Inflammatory macrophage treated with lipopolysaccharide for 1 hour (primary cell): ENCODE measurements at regions not wholly inside any gene's neighbourhood (a gene's known extent, or its start where the extent isn't known, plus 50 kb on each side); places are given as distances from the start of the nearest gene placed in this dataset.

ENCODE experiments used
- DNase-seq, 2 donors: peaks; one replicate each; pipeline ENCODE4 v3.0.0-alpha.2; 2020 to 2022

GRCh38 chr1:177784936-177785335, 184.9 kb downstream of the SEC16B start:
- no peak for DNase-seq

- no peak for DNase-seq
Measured at GRCh38 chr1:177784409-177784808, 185.4 kb downstream of the SEC16B start.

- no peak for DNase-seq
Measured at GRCh38 chr1:177783051-177783450, 186.8 kb downstream of the SEC16B start.

DNA sequence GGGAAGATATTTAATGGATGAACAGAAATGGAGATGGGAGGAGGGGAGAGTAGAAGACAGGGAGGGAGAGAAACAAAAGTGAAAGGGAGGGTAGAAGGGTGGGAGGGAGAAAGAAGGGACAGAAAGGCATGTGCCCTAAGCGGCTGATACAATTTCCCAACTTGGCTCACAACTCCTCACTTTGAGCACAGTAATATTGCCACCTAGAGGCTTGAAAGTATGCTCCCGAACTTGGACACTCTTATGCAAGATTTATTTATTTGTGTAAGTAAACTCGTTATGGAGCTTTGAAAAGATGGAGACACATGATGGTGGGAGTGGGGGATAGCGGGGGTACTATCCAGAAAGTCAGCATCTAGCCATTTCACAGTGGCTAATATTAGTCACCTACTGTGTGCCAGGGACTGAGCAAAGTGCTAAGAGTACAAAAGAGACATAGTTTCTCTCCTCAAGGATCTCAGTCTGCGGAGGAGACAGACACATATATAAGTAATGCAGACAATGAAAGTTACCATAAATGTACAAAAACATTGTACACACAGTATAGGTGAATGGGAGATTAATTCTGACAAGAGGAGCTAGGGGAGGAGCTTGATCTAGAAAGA, 189.7 kb downstream of the SEC16B start:
- no peak for DNase-seq

GRCh38 chr1:177779166-177779965, 190.5 kb downstream of the SEC16B start:
- no peak for DNase-seq

GRCh38 chr1:177775924-177776323, 193.9 kb downstream of the SEC16B start:
- DNase-seq = no peak

GRCh38 chr1:177772386-177772960, 197.4 kb downstream of the SEC16B start:
- DNase-seq = no peak

DNA sequence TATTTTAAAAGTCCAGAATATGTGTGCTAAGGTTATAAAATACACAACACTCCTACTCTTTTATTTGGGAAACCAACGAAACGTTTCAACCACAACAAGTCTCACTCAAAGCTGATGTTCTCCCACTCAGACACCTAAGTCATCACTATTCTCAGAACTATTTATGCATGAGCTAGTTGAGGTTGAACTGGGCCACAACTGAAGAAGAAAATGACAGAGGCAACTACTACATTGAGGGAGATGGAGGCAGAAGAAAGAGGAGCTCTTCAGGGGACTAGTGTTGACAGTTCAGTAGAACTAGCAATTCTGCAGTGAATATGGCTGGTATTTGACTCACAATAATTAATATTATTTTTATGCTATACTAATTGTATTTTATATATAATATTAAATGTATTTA, 198.2 kb downstream of the SEC16B start:
- no peak for DNase-seq

DNA sequence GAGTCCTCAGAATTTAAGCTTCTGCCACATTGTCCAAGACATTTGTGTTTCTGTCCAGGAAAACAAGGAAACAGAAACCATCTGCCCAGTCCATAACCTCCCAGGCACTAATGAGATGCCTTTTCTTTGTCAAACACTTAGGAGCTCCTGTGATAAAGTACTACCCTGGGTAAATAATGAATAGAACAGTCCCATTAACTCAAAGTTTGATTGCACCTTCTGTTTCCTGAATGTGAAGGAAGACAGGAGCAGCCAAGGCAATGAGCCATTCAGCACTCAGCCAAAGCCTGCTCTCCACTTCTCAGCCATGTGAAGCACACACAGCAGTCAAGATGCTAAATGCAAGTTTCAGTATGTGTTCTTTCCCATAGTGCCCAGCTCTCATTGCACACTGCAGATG, 199.8 kb downstream of the SEC16B start:
- DNase-seq = no peak

- no peak for DNase-seq
Measured at GRCh38 chr1:177755851-177756560, 213.9 kb downstream of the SEC16B start.

GRCh38 chr1:177754603-177755002, 215.3 kb downstream of the SEC16B start:
- no peak for DNase-seq

GRCh38 chr1:177753655-177754054, 216.2 kb downstream of the SEC16B start:
- DNase-seq = no peak

- no peak for DNase-seq
Measured at GRCh38 chr1:177748080-177748801, 221.6 kb downstream of the SEC16B start.

GRCh38 chr1:177746155-177746554, 223.7 kb downstream of the SEC16B start:
- DNase-seq = no peak

GRCh38 chr1:177744906-177745305, 225.0 kb downstream of the SEC16B start:
- DNase-seq = no peak

- DNase-seq = no peak
Measured at GRCh38 chr1:177741476-177741875, 228.4 kb downstream of the SEC16B start.

DNA sequence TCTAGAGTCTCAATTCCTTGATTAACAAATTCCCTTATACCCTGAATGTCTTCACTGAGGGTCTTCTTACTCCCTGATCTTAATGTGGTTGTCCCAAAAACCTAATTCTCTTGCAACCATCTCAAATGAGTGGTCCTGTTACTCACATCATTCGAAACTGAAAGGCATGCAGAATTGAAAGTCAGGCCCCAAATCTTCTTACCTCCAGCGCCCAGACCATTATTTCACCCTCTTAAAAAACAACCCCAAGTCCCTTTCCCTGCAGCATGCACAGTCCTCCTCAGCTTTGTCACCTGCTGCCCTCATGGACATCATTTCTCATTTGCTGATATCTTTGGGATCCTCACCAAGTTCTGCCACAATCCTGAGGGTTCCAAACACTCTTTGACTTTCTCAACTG, 230.1 kb downstream of the SEC16B start:
- DNase-seq = no peak

GRCh38 chr1:177737456-177737855, 232.4 kb downstream of the SEC16B start:
- DNase-seq = no peak

DNA sequence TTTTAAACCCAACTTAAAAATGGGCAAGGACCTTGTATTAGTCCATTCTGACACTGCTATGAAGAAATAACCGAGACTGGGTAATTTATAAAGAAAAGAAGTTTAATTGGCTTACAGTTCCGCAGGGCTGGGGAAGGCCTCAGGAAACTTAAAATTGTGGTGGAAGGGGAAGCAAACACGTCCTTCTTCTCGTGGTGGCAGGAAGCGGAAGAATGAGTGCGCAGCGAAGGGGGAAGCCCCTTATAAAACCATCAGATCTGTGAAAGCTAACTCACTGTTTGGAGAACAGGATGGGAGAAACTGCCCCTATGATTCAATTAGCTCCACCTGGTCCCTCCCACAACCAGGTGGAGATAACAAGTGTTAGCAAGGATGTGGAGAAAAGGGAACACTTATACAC, 237.7 kb downstream of the SEC16B start:
- no peak for DNase-seq

- DNase-seq = no peak
Measured at GRCh38 chr1:177729646-177730045, 240.2 kb downstream of the SEC16B start.

- no peak for DNase-seq
Measured at GRCh38 chr1:177723533-177723932, 246.3 kb downstream of the SEC16B start.

- no peak for DNase-seq
Measured at GRCh38 chr1:177710696-177711620, 258.9 kb downstream of the SEC16B start.
